Gastrocnemius medialis (tissue), 4 donors: ENCODE measurements at regions not wholly inside any gene's neighbourhood (a gene's known extent, or its start where the extent isn't known, plus 50 kb on each side); places are given as distances from the start of the nearest gene placed in this dataset.

Experiments used
- ATAC-seq, 2 donors: fragments of 150-250 bp; one replicate each; pipeline ENCODE4 v1.9.1; 2016
- DNase-seq, 2 donors: peaks; one replicate each; pipeline ENCODE4 v3.0.0-alpha.2; 2019
- H3K27ac ChIP-seq, 4 donors: fragments of 200-600 bp; sonication (generic); 1 replicate in 1 of 4; 2 replicates in 3 of 4; pipeline ENCODE4 v1.5.1; 2016 to 2018; ENCODE audit warnings: mild to moderate bottlenecking in 2 of 4, moderate library complexity in 1 of 4
- H3K27me3 ChIP-seq, 3 donors: fragments of 200-600 bp; sonication (generic) in 2 of 3; 1 replicate in 1 of 3; 2 replicates in 2 of 3; pipeline versions ENCODE4 v1.5.1 to v1.6.0; 2016 to 2019; ENCODE audit warnings: mild to moderate bottlenecking in 1 of 3, moderate library complexity in 1 of 3
- H3K36me3 ChIP-seq, 2 donors: fragments of 200-600 bp; sonication (generic) in 1 of 2; one replicate each; pipeline ENCODE4 v1.5.1; 2017 to 2018
- H3K4me1 ChIP-seq, 2 donors: fragments of 200-600 bp; sonication (generic) in 1 of 2; one replicate each; pipeline ENCODE4 v1.5.1; 2016 to 2017; ENCODE audit warnings: mild to moderate bottlenecking in 2 of 2
- H3K4me3 ChIP-seq, 4 donors: fragments of 200-600 bp; sonication (generic) in 3 of 4; 1 replicate in 1 of 4; 2 replicates in 3 of 4; pipeline ENCODE4 v1.5.1; 2016 to 2019; ENCODE audit warnings: mild to moderate bottlenecking in 2 of 4
- H3K9me3 ChIP-seq, 3 donors: fragments of 200-600 bp; sonication (generic) in 2 of 3; 1 replicate in 1 of 3; 2 replicates in 2 of 3; pipeline ENCODE4 v1.5.1; 2016 to 2019
- POLR2A ChIP-seq, 2 donors: fragments of 450-650 bp; IDR thresholded peaks; one replicate each; pipeline ENCODE4 v1.6.1; 2017; ENCODE audit warnings: antibody characterized with exemption in 2 of 2, mild to moderate bottlenecking in 2 of 2, moderate library complexity in 2 of 2
- in situ Hi-C, 4 donors: fragments of 200-750 bp; cut with MboI; loops; one replicate each; pipeline versions ENCODE4 v1.15.0 to v1.8.0; 2017; ENCODE audit warnings: low sequenced_read_pairs in 4 of 4
- intact Hi-C: fragments of 100-400 bp; cut with DNase I; formaldehyde crosslinking; loops from one replicate; pipeline ENCODE4 v1.15.1; 2023; ENCODE audit warnings: low total_unique reads
- TF ChIP-seq, protein P1 (sequence below), 5 experiments: fragments of 450-650 bp in 3 of 5; fragments of 200-600 bp in 2 of 5; sonication (generic) in 2 of 5; IDR thresholded peaks in 4 of 5; conservative IDR thresholded peaks in 1 of 5; 1 replicate in 4 of 5; 2 replicates in 1 of 5; pipeline ENCODE4 v1.5.1; 2016 to 2019; ENCODE audit warnings: antibody characterized with exemption in 5 of 5, mild to moderate bottlenecking in 3 of 5, moderate library complexity in 3 of 5

DNA sequence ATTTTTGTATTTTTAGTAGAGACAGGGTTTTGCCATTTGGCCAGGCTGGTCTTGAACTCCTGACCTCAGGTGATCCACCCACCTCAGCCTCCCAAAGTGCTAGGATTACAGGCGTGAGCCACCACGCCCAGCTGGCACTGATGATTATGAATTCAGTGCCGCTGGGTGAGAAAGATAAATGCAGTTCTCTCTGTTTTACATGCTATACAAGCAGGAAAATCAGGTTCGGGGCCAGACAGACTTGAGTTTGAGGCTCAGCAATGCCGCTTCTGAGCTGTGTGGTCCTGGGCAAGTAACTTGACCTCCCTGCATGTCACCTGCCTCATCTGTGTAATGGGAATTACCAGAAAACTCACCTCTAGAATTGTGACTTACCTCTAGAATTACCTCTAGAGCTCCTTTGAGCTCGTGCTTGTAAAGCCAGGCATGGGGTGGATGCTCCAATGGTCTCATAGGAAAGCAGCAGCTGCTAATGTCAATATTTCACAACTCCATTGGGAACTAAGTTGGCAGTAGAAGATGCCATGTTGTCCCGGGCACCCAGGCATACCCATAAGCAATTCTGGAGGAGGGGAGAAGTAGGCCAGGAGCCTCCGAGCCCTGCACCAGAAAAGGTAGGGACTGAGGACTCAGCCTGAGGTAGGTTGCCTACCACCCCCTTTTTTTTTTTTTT, 119.8 kb upstream of the SLC25A33 start:
- Histone ChIP-seq H3K27me3 (no peaks in the 10 kb centered on the region), H3K9me3 (no peaks in the 10 kb centered on the region), H3K4me3 (no peak overlapping the region), H3K27ac (no peak overlapping the region), H3K36me3 (no peaks in the 10 kb centered on the region), H3K4me1 (peaks cover 0 to 2% of the 10 kb centered on the region in 2 donors)
- TF ChIP-seq POLR2A (IDR thresholded peaks at IDR 0.05), result no peak
- TF ChIP-seq, protein P1, sequence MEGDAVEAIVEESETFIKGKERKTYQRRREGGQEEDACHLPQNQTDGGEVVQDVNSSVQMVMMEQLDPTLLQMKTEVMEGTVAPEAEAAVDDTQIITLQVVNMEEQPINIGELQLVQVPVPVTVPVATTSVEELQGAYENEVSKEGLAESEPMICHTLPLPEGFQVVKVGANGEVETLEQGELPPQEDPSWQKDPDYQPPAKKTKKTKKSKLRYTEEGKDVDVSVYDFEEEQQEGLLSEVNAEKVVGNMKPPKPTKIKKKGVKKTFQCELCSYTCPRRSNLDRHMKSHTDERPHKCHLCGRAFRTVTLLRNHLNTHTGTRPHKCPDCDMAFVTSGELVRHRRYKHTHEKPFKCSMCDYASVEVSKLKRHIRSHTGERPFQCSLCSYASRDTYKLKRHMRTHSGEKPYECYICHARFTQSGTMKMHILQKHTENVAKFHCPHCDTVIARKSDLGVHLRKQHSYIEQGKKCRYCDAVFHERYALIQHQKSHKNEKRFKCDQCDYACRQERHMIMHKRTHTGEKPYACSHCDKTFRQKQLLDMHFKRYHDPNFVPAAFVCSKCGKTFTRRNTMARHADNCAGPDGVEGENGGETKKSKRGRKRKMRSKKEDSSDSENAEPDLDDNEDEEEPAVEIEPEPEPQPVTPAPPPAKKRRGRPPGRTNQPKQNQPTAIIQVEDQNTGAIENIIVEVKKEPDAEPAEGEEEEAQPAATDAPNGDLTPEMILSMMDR (IDR thresholded peaks at IDR 0.05 in 4 of 5, conservative IDR thresholded peaks at IDR 0.05 in 1 of 5), result no peak
- DNase-seq (no peak), ATAC-seq (no peak)
- in situ Hi-C loops (no loop called here), intact Hi-C loops (no loop called here)

DNA sequence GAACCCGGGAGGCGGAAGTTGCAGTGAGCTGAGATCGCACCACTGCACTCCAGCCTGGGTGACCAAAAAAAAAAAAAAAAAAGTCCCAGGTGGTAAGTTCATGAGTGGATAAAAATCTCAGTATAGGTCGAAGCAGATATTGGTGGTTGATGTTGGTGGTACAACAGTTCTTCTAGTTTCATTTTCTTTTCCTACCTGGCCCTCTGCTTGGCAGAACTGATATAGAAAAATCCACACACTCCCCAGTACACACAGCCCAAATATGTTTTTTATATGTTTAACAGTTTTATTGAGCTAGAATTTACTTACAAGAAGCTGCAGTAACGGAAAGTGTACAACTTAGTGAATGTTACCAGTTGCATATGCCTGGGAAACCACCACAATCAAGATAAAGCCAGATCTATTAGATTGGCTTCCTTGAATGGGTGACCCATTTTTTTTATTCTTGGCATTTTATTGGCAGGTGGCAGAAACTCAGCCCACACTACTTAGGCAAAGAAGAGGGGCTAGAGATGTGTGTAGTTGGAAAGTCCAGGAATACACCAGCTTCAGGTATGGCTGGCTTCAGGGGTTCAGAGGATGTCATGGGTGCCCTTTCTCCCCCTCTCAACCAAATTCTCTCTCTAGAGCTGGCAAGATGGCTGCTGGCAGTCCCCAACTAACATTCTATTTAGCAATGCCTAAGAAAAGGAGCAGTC, 118.3 kb upstream of the SLC25A33 start:
- in situ Hi-C loops (no loop called here), intact Hi-C loops (no loop called here)
- Histone ChIP-seq H3K4me3 (no peak overlapping the region), H3K36me3 (no peaks in the 10 kb centered on the region), H3K4me1 (no peaks in the 10 kb centered on the region), H3K9me3 (no peaks in the 10 kb centered on the region), H3K27ac (no peak overlapping the region), H3K27me3 (no peaks in the 10 kb centered on the region)
- TF ChIP-seq POLR2A (IDR thresholded peaks at IDR 0.05), result no peak
- TF ChIP-seq, protein P1 (IDR thresholded peaks at IDR 0.05 in 4 of 5, conservative IDR thresholded peaks at IDR 0.05 in 1 of 5), result no peak
- ATAC-seq (no peak), DNase-seq (no peak)

DNA sequence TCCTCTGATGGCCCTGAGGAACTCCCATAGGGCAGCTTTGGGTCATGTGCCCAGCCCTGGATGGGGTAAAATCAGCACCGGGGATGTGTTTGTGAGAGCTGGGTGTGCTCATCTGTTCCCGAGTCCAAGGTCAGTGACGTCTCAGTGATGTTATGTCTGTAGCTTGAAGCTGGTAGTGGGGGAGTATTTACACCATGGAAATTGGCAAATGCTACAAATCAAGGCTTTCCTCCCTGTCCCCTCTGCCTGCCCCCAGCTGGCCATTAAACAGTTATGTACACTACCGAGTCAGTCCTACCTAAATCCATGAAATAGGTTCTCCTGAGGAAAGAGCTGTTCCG, 117.8 kb upstream of the SLC25A33 start:
- in situ Hi-C loops, result no loop called here

DNA sequence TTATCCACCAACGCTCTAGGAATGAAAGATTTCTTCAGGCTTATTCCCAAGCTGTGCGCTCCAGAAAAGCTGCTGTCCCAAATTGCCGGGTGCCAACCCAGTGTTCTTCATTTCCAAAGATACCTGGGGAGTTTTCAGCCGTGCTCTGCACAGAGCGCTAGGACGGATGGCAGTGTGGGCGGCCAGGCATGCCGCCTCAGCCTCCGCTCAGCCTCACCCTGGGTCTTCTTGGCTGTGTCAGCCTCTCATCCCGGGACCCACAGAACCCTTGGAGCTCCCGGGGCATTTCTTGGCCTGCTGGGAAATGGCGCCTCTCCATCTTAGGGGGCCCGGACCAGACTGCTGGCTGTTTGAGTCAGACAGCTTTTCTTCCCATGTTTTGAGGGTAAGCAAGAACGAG, 116.9 kb upstream of the SLC25A33 start:
- Histone ChIP-seq H3K27me3 (no peaks in the 10 kb centered on the region), H3K4me1 (no peaks in the 10 kb centered on the region), H3K36me3 (no peaks in the 10 kb centered on the region), H3K9me3 (no peaks in the 10 kb centered on the region), H3K4me3 (no peak overlapping the region), H3K27ac (no peak overlapping the region)
- no peak for ATAC-seq
- TF ChIP-seq, protein P1 (IDR thresholded peaks at IDR 0.05 in 4 of 5, conservative IDR thresholded peaks at IDR 0.05 in 1 of 5), result no peak
- no peak for TF ChIP-seq POLR2A (IDR thresholded peaks at IDR 0.05)
- no peak for DNase-seq
- intact Hi-C loops, result no loop called here
- in situ Hi-C loops, result no loop called here

More for the DNA sequence above, 117.8 kb upstream of the SLC25A33 start:
- intact Hi-C loops, result no loop called here
- ATAC-seq (no peak), DNase-seq (no peak)
- Histone ChIP-seq H3K4me3 (no peak overlapping the region), H3K9me3 (no peaks in the 10 kb centered on the region), H3K27ac (no peak overlapping the region), H3K4me1 (no peaks in the 10 kb centered on the region), H3K27me3 (no peaks in the 10 kb centered on the region), H3K36me3 (no peaks in the 10 kb centered on the region)
- TF ChIP-seq POLR2A (IDR thresholded peaks at IDR 0.05), result no peak
- TF ChIP-seq, protein P1 (IDR thresholded peaks at IDR 0.05 in 4 of 5, conservative IDR thresholded peaks at IDR 0.05 in 1 of 5), result no peak
